ENCODE measurements at regions not wholly inside any gene's neighbourhood (a gene's known extent, or its start where the extent isn't known, plus 50 kb on each side); places are given as distances from the start of the nearest gene placed in this dataset.

DNA sequence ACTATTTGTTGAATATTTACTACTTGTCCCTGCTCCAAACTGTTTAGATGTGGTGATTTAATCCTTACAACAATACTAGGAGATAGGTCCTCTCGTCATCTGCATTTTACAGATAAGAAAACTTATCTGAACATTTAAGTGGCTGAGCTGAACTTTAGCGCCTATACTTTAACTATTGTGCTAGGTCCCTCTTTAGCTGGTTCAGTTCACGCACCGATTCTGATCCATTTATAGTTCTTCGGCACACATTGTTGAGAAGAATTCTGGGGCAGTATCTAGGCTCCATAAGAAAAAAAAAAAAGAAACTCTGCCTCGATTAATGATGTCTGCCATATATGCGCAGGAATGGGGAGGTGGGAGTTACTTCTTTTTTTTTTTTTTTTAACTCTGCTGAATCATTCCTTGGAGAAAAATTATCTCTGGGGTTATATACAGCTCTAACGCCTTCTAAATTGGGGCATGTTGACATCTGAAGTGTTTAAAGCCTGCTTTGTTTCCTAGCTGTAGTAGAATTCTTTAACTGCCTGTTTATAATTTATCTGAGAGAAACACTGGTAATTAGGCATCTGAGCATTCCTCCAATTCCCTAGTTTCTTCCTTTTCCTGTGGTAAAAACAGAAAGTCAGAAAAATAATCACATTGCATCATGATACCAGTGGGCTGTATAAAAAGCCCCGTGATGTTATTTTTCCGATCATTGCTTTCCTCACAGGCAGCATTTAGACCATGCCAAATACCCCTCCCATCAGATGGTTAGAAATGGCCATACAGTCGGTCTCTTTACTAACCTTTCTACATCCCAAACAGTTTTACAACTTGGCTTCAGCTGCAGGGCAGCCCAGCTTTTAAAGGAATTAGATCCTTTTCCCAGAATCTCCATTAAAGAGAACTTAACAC, 98.5 kb upstream of the KDM7A start:
- WGBS (ENCODE audit: extremely low coverage, insufficient read length, low lambda C conversion rate) = no CpG with 5 or more reads among the region's 11 CpGs
- no peaks in the 10 kb centered on the region; a peak in 1 of 7 replicates for H3K36me3 Mint-ChIP-seq (ENCODE audit: insufficient read depth in 1 of 3, low read depth in 3 of 3)
- no peak overlapping the region for H3K9ac ChIP-seq (ENCODE audit: extremely low read depth, insufficient read length, low read length)

More for the DNA sequence above, 98.5 kb upstream of the KDM7A start:
- Histone ChIP-seq H3K18ac (ENCODE audit: insufficient read length, low read depth, low read length) (no peak overlapping the region), H2BK5ac (ENCODE audit: insufficient read length, low read length) (no peak overlapping the region), H2BK120ac (ENCODE audit: low read depth, low read length, poor library complexity, severe bottlenecking) (no peak overlapping the region), H3K4me1 (ENCODE audit: insufficient read depth, low read length) (no peaks in the 10 kb centered on the region), H3K4me2 (ENCODE audit: insufficient read depth, insufficient read length, low read length) (no peak overlapping the region), H2AFZ (ENCODE audit: low read length) (no peak overlapping the region), H4K5ac (ENCODE audit: insufficient read length, low read depth, low read length) (no peak overlapping the region), H4K20me1 (ENCODE audit: control insufficient read depth, insufficient read depth, insufficient read length) (no peaks in the 10 kb centered on the region), H2BK12ac (ENCODE audit: insufficient read length, low read depth, low read length) (no peak overlapping the region), H3K14ac (ENCODE audit: insufficient read depth, low read length) (no peak overlapping the region), H3K23ac (ENCODE audit: insufficient read length, low read depth, low read length) (no peak overlapping the region), H2BK20ac (ENCODE audit: low read depth, low read length, poor library complexity, severe bottlenecking) (no peak overlapping the region), H2AK5ac (ENCODE audit: insufficient read length, low read length) (no peak overlapping the region), H4K91ac (ENCODE audit: insufficient read length, low read depth, low read length) (no peak overlapping the region), H3K9me3 (ENCODE audit: control insufficient read depth, low read depth, low read length) (no peaks in the 10 kb centered on the region), H4K8ac (replicated peaks; ENCODE audit: insufficient read length, low read depth, low read length) (no peak overlapping the region), H3K79me2 (ENCODE audit: insufficient read depth, low read length) (no peaks in the 10 kb centered on the region), H3K4ac (ENCODE audit: low read depth, low read length) (no peak overlapping the region), H3K56ac (ENCODE audit: insufficient read length, low read depth, low read length) (no peak overlapping the region), H3T11ph (ENCODE audit: low read length) (no peak overlapping the region), H3K23me2 (ENCODE audit: insufficient read length, low read depth, low read length, poor library complexity, severe bottlenecking) (no peaks in the 10 kb centered on the region), H3K27me3 (ENCODE audit: insufficient read depth, low read length) (no peaks in the 10 kb centered on the region), H2BK15ac (ENCODE audit: low read depth, low read length) (no peak overlapping the region), H3K79me1 (ENCODE audit: insufficient read depth, low read depth, low read length, poor library complexity, severe bottlenecking) (no peaks in the 10 kb centered on the region), H3K27ac (ENCODE audit: insufficient read length, low read depth, low read length) (no peak overlapping the region)
- no peak overlapping the region for H3K27ac Mint-ChIP-seq
- no peak for DNase-seq
- no peaks in the 10 kb centered on the region for H3K27me3 Mint-ChIP-seq (ENCODE audit: low read depth)
- no peak overlapping the region for H3K4me3 Mint-ChIP-seq
- no peaks in the 10 kb centered on the region for H3K9me3 Mint-ChIP-seq
- H3K4me1 Mint-ChIP-seq = no peaks in the 10 kb centered on the region
- TF ChIP-seq, protein P1, sequence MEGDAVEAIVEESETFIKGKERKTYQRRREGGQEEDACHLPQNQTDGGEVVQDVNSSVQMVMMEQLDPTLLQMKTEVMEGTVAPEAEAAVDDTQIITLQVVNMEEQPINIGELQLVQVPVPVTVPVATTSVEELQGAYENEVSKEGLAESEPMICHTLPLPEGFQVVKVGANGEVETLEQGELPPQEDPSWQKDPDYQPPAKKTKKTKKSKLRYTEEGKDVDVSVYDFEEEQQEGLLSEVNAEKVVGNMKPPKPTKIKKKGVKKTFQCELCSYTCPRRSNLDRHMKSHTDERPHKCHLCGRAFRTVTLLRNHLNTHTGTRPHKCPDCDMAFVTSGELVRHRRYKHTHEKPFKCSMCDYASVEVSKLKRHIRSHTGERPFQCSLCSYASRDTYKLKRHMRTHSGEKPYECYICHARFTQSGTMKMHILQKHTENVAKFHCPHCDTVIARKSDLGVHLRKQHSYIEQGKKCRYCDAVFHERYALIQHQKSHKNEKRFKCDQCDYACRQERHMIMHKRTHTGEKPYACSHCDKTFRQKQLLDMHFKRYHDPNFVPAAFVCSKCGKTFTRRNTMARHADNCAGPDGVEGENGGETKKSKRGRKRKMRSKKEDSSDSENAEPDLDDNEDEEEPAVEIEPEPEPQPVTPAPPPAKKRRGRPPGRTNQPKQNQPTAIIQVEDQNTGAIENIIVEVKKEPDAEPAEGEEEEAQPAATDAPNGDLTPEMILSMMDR (conservative IDR thresholded peaks at IDR 0.05) = no peak

Measured in H9 (cell line).